ENCODE measurements at regions not wholly inside any gene's neighbourhood (a gene's known extent, or its start where the extent isn't known, plus 50 kb on each side); places are given as distances from the start of the nearest gene placed in this dataset.

GRCh38 chr1:20411196-20411980 lies 74.6 kb downstream of the CAMK2N1 start:
- no peaks in the 10 kb centered on the region for H3K27me3 ChIP-seq (ENCODE audit: control insufficient read depth in 4 of 4, insufficient read depth in 4 of 4, low read length in 3 of 4)
- WGBS = 81% methylated on average over 10 of the region's 10 CpGs
- no peak overlapping the region for H3K27ac ChIP-seq (ENCODE audit: low read depth in 1 of 2, low read length in 2 of 2)

GRCh38 chr1:20410503-20410902 lies 75.5 kb downstream of the CAMK2N1 start:
- WGBS = 94% methylated on average over 1 of the region's 1 CpG
- Histone ChIP-seq H3K27ac (ENCODE audit: low read depth in 1 of 2, low read length in 2 of 2) (no peak overlapping the region), H3K4me1 (ENCODE audit: control insufficient read depth in 4 of 4, insufficient read depth in 4 of 4, low read length in 3 of 4) (no peaks in the 10 kb centered on the region), H3K36me3 (ENCODE audit: control insufficient read depth in 4 of 4, insufficient read depth in 3 of 4, low read depth in 1 of 4, low read length in 3 of 4) (no peaks in the 10 kb centered on the region), H3K9me3 (ENCODE audit: control insufficient read depth in 4 of 4, low read length in 3 of 4) (no peaks in the 10 kb centered on the region), H3K4me3 (ENCODE audit: low read depth in 1 of 3, low read length in 3 of 3) (no peak overlapping the region), H3K9ac (ENCODE audit: low read depth in 1 of 2, low read length in 2 of 2) (no peak overlapping the region), H3K27me3 (ENCODE audit: control insufficient read depth in 4 of 4, insufficient read depth in 4 of 4, low read length in 3 of 4) (no peaks in the 10 kb centered on the region)
- DNase-seq (ENCODE audit: low spot score) = no peak
- TF ChIP-seq MAX (IDR thresholded peaks at IDR 0.05) (no peak), TAF1 (conservative IDR thresholded peaks at IDR 0.05) (no peak), FOXA2 (IDR thresholded peaks at IDR 0.05) (no peak), HNF4G (IDR thresholded peaks at IDR 0.05) (no peak), RAD21 (IDR thresholded peaks at IDR 0.05) (no peak), ATF3 (IDR thresholded peaks at IDR 0.05) (no peak), RXRA (IDR thresholded peaks at IDR 0.05) (no peak), JUND (IDR thresholded peaks at IDR 0.05) (no peak), NR2F2 (IDR thresholded peaks at IDR 0.05) (no peak), GABPA (IDR thresholded peaks at IDR 0.05 in 1 of 2, conservative IDR thresholded peaks at IDR 0.05 in 1 of 2) (no peak), YY1 (IDR thresholded peaks at IDR 0.05) (no peak), REST (IDR thresholded peaks at IDR 0.05) (no peak)

More at GRCh38 chr1:20411196-20411980, 74.6 kb downstream of the CAMK2N1 start:
- DNase-seq (ENCODE audit: low spot score) = no peak
- H3K36me3 ChIP-seq (ENCODE audit: control insufficient read depth in 4 of 4, insufficient read depth in 3 of 4, low read depth in 1 of 4, low read length in 3 of 4) = no peaks in the 10 kb centered on the region
- no peaks in the 10 kb centered on the region for H3K9me3 ChIP-seq (ENCODE audit: control insufficient read depth in 4 of 4, low read length in 3 of 4)
- no peak overlapping the region for H3K4me3 ChIP-seq (ENCODE audit: low read depth in 1 of 3, low read length in 3 of 3)
- TF ChIP-seq EGR1 (IDR thresholded peaks at IDR 0.05; ENCODE audit: low read depth in 2 of 2) (no peak), HNF4G (IDR thresholded peaks at IDR 0.05) (no peak), GABPA (IDR thresholded peaks at IDR 0.05 in 1 of 2, conservative IDR thresholded peaks at IDR 0.05 in 1 of 2) (no peak), JUND (IDR thresholded peaks at IDR 0.05) (no peak), YY1 (IDR thresholded peaks at IDR 0.05) (no peak), FOXA2 (IDR thresholded peaks at IDR 0.05) (no peak), ATF3 (IDR thresholded peaks at IDR 0.05) (no peak), NR2F2 (IDR thresholded peaks at IDR 0.05) (no peak), CTCF (IDR thresholded peaks at IDR 0.05; ENCODE audit: low read depth, low read length, missing input control) (no peak), RXRA (IDR thresholded peaks at IDR 0.05) (no peak), ZBTB33 (IDR thresholded peaks at IDR 0.05) (no peak)
- H3K9ac ChIP-seq (ENCODE audit: low read depth in 1 of 2, low read length in 2 of 2) = no peak overlapping the region
- no peaks in the 10 kb centered on the region for H3K4me1 ChIP-seq (ENCODE audit: control insufficient read depth in 4 of 4, insufficient read depth in 4 of 4, low read length in 3 of 4)

All from liver (tissue), 8 donors.